ENCODE measurements at regions not wholly inside any gene's neighbourhood (a gene's known extent, or its start where the extent isn't known, plus 50 kb on each side); places are given as distances from the start of the nearest gene placed in this dataset.
A peak's percentile ranks its signal among the peaks of the same experiment; 100 is the strongest.

DNA sequence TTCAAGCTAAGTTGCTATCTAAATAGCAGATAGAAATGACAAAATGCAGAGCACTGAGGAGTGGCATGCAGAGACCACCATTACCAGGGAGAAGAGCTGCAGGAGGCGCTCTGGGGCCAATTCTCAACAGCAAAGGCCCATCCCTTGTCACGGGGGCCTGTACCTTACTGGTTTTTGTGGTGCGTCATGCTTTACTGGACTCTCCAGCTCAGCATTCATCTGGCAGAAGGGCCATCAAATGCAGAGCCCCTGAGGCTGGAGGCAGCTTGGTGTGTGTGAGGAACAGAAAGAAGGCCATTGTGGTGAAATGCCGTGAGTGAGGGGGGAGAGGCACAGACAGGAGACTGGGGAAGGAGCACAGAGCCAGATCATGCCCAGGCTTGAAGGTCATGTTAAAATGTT lies 56.5 kb upstream of the NAV2 start:
- Histone ChIP-seq H3K4me3 (no peak overlapping the region), H3K36me3 (no peaks in the 10 kb centered on the region), H3K27me3 (no peaks in the 10 kb centered on the region), H3K9me3 (no peaks in the 10 kb centered on the region), H3K4me1 (peaks cover 0 to 6% (median 0%) of the 10 kb centered on the region in 12 donors), H3K27ac (no peak overlapping the region)
- 88 to 94% (median 90%) methylated on average over 4 of the region's 4 CpGs for WGBS, 4 donors
- intact Hi-C loops (cut with DNase I), result no loop called here
- DNase-seq (no peak), ATAC-seq (no peak)
- no peak for TF ChIP-seq POLR2A (IDR thresholded peaks at IDR 0.05)

- no peak overlapping the region for H3K4me3 ChIP-seq
- ATAC-seq (peak in 1 of 4 donors; percentile 48), DNase-seq (no peak)
- intact Hi-C loops (cut with DNase I), result no loop called here
- 61 to 68% (median 66%) methylated on average over 6 of the region's 6 CpGs for WGBS, 4 donors
- H3K9me3 ChIP-seq, result no peaks in the 10 kb centered on the region
- H3K36me3 ChIP-seq, result no peaks in the 10 kb centered on the region
- no peaks in the 10 kb centered on the region for H3K27me3 ChIP-seq
- no peak for TF ChIP-seq POLR2A (IDR thresholded peaks at IDR 0.05)
- no peaks in the 10 kb centered on the region for H3K4me1 ChIP-seq
- H3K27ac ChIP-seq, result no peak overlapping the region
Observed at GRCh38 chr11:19652623-19653375, 59.8 kb upstream of the NAV2 start.

- Histone ChIP-seq H3K4me3 (no peak overlapping the region), H3K27ac (no peak overlapping the region), H3K27me3 (no peaks in the 10 kb centered on the region), H3K4me1 (peaks cover 0 to 3% (median 0%) of the 10 kb centered on the region in 12 donors), H3K9me3 (no peaks in the 10 kb centered on the region), H3K36me3 (no peaks in the 10 kb centered on the region)
- WGBS, 4 donors, result 94 to 100% (median 97%) methylated on average over 2 of the region's 2 CpGs
- ATAC-seq (no peak), DNase-seq (no peak)
- TF ChIP-seq CTCF (IDR thresholded peaks at IDR 0.05), result no peak
- TF ChIP-seq POLR2A (IDR thresholded peaks at IDR 0.05), result no peak
- intact Hi-C loops (cut with DNase I), result no loop called here
Observed at GRCh38 chr11:19651653-19652052, 61.0 kb upstream of the NAV2 start.

DNA sequence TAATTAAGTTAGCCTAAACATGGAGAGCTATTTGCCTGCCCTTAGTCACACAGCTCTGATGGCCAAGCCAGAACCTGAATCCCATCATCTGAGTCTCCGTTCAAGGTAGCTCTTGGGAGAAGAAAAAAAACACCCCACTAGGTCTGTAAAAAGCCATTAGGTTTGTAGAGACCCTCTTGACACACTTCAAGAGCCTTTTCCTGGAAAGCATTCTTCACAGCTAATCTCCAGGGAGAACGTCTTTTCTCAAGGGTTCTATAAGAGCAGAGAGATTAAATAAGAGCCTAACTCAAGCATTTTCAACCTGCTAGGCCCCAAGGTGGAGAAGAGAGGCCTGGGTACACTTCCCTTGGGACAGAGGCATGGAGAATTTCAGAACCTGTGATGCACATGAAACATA lies 61.6 kb upstream of the NAV2 start:
- no peak overlapping the region for H3K4me3 ChIP-seq
- DNase-seq (no peak), ATAC-seq (no peak)
- 66 to 86% (median 80%) methylated on average over 2 of the region's 2 CpGs for WGBS, 4 donors
- no peak overlapping the region for H3K27ac ChIP-seq
- H3K4me1 ChIP-seq, result peaks cover 0 to 9% (median 0%) of the 10 kb centered on the region in 12 donors
- intact Hi-C loops (cut with DNase I), result no loop called here
- TF ChIP-seq CTCF (IDR thresholded peaks at IDR 0.05) (no peak), POLR2A (IDR thresholded peaks at IDR 0.05) (no peak)
- H3K27me3 ChIP-seq, result no peaks in the 10 kb centered on the region
- no peaks in the 10 kb centered on the region for H3K36me3 ChIP-seq
- H3K9me3 ChIP-seq, result no peaks in the 10 kb centered on the region

- ATAC-seq, result no peak
- Histone ChIP-seq H3K27me3 (no peaks in the 10 kb centered on the region), H3K4me1 (peaks cover 0 to 12% (median 0%) of the 10 kb centered on the region in 12 donors), H3K27ac (no peak overlapping the region), H3K36me3 (no peaks in the 10 kb centered on the region), H3K4me3 (no peak overlapping the region), H3K9me3 (no peaks in the 10 kb centered on the region)
- no peak for DNase-seq
- no peak for TF ChIP-seq POLR2A (IDR thresholded peaks at IDR 0.05)
- 82 to 86% (median 84%) methylated on average over 3 of the region's 3 CpGs for WGBS, 4 donors
- intact Hi-C loops (cut with DNase I), result no loop called here
Observed at GRCh38 chr11:19650467-19650866, 62.2 kb upstream of the NAV2 start.

DNA sequence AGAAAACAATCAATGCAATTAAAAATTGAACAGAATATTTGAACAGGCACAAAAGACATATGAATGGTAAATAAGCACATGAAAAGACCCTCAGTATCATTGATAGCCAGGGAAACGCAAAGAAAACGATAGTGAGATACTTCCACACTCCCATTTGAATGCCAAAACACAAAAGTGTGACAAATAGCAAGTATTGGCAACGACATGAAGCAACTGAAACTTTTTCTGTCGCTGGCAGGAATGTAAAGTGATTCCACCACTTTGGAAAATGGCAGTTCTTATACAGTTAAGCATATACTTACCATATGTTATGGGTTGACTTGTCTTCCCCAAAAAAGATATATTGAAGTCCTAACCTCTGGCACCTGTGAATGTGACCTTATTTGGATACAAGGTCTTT lies 62.9 kb upstream of the NAV2 start:
- no peaks in the 10 kb centered on the region for H3K27me3 ChIP-seq
- no peak for ATAC-seq
- no peak for DNase-seq
- H3K4me3 ChIP-seq, result no peak overlapping the region
- TF ChIP-seq CTCF (IDR thresholded peaks at IDR 0.05) (no peak), POLR2A (IDR thresholded peaks at IDR 0.05) (no peak)
- intact Hi-C loops (cut with DNase I), result no loop called here
- no peaks in the 10 kb centered on the region for H3K9me3 ChIP-seq
- 89 to 92% (median 91%) methylated on average over 4 of the region's 4 CpGs for WGBS, 4 donors
- no peaks in the 10 kb centered on the region for H3K36me3 ChIP-seq
- H3K4me1 ChIP-seq, result peaks cover 0 to 12% (median 0%) of the 10 kb centered on the region in 12 donors
- H3K27ac ChIP-seq, result no peak overlapping the region
